WTC11 (cell line): ENCODE measurements at regions not wholly inside any gene's neighbourhood (a gene's known extent, or its start where the extent isn't known, plus 50 kb on each side); places are given as distances from the start of the nearest gene placed in this dataset.

Source experiments
- ATAC-seq: fragments of 200-7000 bp; cut with Tn5 transposase; 2 replicates; pipeline ENCODE4 v1.10.0; 2021; ENCODE audit warnings: mild to moderate bottlenecking, moderate library complexity
- CTCF ChIA-PET: fragments of 300-600 bp; sonication (Branson Sonifier 250); formaldehyde crosslinking; loops from one replicate; lab custom pipeline; 2021; ENCODE audit warnings: antibody characterized with exemption; lab: Charles Lee
- POLR2A ChIA-PET: fragments of 350-600 bp; sonication (Branson Sonifier 250); formaldehyde crosslinking; loops from one replicate; lab custom pipeline; 2021; ENCODE audit warnings: antibody characterized with exemption; lab: Charles Lee
- DNase-seq: peaks from one replicate; pipeline ENCODE4 v3.0.0; 2021; ENCODE audit warnings: low spot score
- H3K27ac Mint-ChIP-seq: 2 replicates; pipeline ENCODE4 v1.8.0; 2021; ENCODE audit warnings: mixed read lengths
- H3K27me3 Mint-ChIP-seq: 2 replicates; pipeline ENCODE4 v1.8.0; 2021; ENCODE audit warnings: low read depth, mild to moderate bottlenecking, moderate library complexity, mixed read lengths
- H3K36me3 Mint-ChIP-seq: 2 replicates; pipeline ENCODE4 v1.8.0; 2021; ENCODE audit warnings: mixed read lengths
- H3K4me1 Mint-ChIP-seq: 2 replicates; pipeline ENCODE4 v1.8.0; 2022; ENCODE audit warnings: mixed read lengths
- H3K4me3 Mint-ChIP-seq: 2 replicates; pipeline ENCODE4 v1.8.0; 2021; ENCODE audit warnings: mild to moderate bottlenecking, moderate library complexity, mixed read lengths
- H3K9me3 Mint-ChIP-seq: 2 replicates; pipeline ENCODE4 v1.8.0; 2021; ENCODE audit warnings: mixed read lengths
- IRF2 ChIP-seq: sonication (generic); formaldehyde crosslinking; IDR thresholded peaks from 2 replicates; pipeline ENCODE4 v1.8.0; 2022; ENCODE audit warnings: low read depth, missing genetic modification reagents, borderline replicate concordance
- MXD4 ChIP-seq: fragments of 250-450 bp; sonication (Bioruptor Pico); IDR thresholded peaks from 2 replicates; pipeline ENCODE4 v1.8.0; 2021; ENCODE audit warnings: mild to moderate bottlenecking, moderate library complexity, borderline replicate concordance
- NR2C2 ChIP-seq: sonication (generic); formaldehyde crosslinking; IDR thresholded peaks from 2 replicates; pipeline ENCODE4 v1.8.0; 2022; ENCODE audit warnings: mild to moderate bottlenecking, missing genetic modification reagents
- NR3C1 ChIP-seq: sonication (generic); formaldehyde crosslinking; conservative IDR thresholded peaks from 2 replicates; pipeline ENCODE4 v1.8.1; 2023; ENCODE audit warnings: low read depth, mild to moderate bottlenecking, missing genetic modification reagents
- OVOL2 ChIP-seq: fragments of 250-450 bp; sonication (Bioruptor Pico); IDR thresholded peaks from 2 replicates; pipeline ENCODE4 v1.9.0; 2021; ENCODE audit warnings: mild to moderate bottlenecking, borderline replicate concordance
- SOX15 ChIP-seq: fragments of 250-450 bp; sonication (Bioruptor Pico); IDR thresholded peaks from 2 replicates; pipeline ENCODE4 v1.9.0; 2021; ENCODE audit warnings: mild to moderate bottlenecking
- TCF7 ChIP-seq: sonication (generic); formaldehyde crosslinking; IDR thresholded peaks from 2 replicates; pipeline ENCODE4 v1.8.0; 2022; ENCODE audit warnings: mild to moderate bottlenecking, low read depth, missing genetic modification reagents, moderate library complexity
- TP53 ChIP-seq: sonication (generic); formaldehyde crosslinking; IDR thresholded peaks from 2 replicates; pipeline ENCODE4 v1.8.1; 2023; ENCODE audit warnings: mild to moderate bottlenecking, missing genetic modification reagents
- ZBTB21 ChIP-seq: sonication (generic); formaldehyde crosslinking; IDR thresholded peaks from 2 replicates; pipeline ENCODE4 v1.8.1; 2023; ENCODE audit warnings: mild to moderate bottlenecking, missing genetic modification reagents, borderline replicate concordance
- ZNF121 ChIP-seq: sonication (generic); formaldehyde crosslinking; IDR thresholded peaks from 2 replicates; pipeline ENCODE4 v1.8.0; 2023; ENCODE audit warnings: missing genetic modification reagents
- ZNF138 ChIP-seq: sonication (generic); formaldehyde crosslinking; conservative IDR thresholded peaks from 2 replicates; pipeline ENCODE4 v1.8.1; 2022; ENCODE audit warnings: mild to moderate bottlenecking, moderate library complexity, missing genetic modification reagents
- ZNF232 ChIP-seq: sonication (generic); formaldehyde crosslinking; IDR thresholded peaks from 2 replicates; pipeline ENCODE4 v1.8.0; 2022; ENCODE audit warnings: mild to moderate bottlenecking, missing genetic modification reagents
- ZNF423 ChIP-seq: fragments of 250-450 bp; sonication (Bioruptor Pico); IDR thresholded peaks from 2 replicates; pipeline ENCODE4 v2.1.2; 2022; ENCODE audit warnings: mild to moderate bottlenecking, moderate library complexity
- TF ChIP-seq, protein P1 (sequence below): sonication (generic); formaldehyde crosslinking; IDR thresholded peaks from 2 replicates; pipeline ENCODE4 v1.8.1; 2022; ENCODE audit warnings: mild to moderate bottlenecking, moderate library complexity, missing genetic modification reagents
- TF ChIP-seq, protein P2 (sequence below): sonication (generic); formaldehyde crosslinking; IDR thresholded peaks from 2 replicates; pipeline ENCODE4 v1.8.1; 2022; ENCODE audit warnings: low read depth, missing genetic modification reagents, borderline replicate concordance
- TF ChIP-seq, protein P3 (sequence below): sonication (generic); formaldehyde crosslinking; IDR thresholded peaks from 2 replicates; pipeline ENCODE4 v1.8.1; 2022; ENCODE audit warnings: missing genetic modification reagents, borderline replicate concordance
- TF ChIP-seq, protein P4 (sequence below): fragments of 250-450 bp; sonication (Bioruptor Pico); IDR thresholded peaks from 2 replicates; pipeline ENCODE4 v1.9.0; 2021; ENCODE audit warnings: mild to moderate bottlenecking
- TF ChIP-seq, protein P5 (sequence below): sonication (generic); formaldehyde crosslinking; conservative IDR thresholded peaks from 2 replicates; pipeline ENCODE4 v1.8.1; 2022; ENCODE audit warnings: mild to moderate bottlenecking, missing genetic modification reagents
- TF ChIP-seq, protein P6 (sequence below): fragments of 250-450 bp; sonication (Bioruptor Pico); conservative IDR thresholded peaks from 2 replicates; pipeline ENCODE4 v1.9.0; 2021; ENCODE audit warnings: mild to moderate bottlenecking
- TF ChIP-seq, protein P7 (sequence below): sonication (generic); formaldehyde crosslinking; IDR thresholded peaks from 2 replicates; pipeline ENCODE4 v1.8.0; 2022; ENCODE audit warnings: mild to moderate bottlenecking, missing genetic modification reagents

DNA sequence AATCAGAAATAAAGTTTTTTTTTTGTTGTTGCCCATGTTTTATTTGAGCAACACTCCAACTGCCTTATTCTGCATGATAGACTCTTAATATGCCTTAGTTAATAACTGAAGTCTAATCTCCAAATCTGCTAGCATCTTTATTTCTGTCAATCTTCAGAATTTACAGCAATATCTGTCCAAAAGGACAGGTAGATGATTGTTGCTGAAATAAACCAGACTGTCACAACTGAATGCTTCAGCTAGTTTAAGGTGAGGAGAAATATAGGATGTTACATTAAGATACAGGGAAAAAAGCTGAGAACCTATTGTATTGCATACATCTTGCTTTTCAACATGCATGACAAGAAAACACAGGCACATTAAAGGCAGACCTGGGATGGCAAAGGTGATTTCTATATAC is 204.3 kb downstream of the SLITRK1 start:
- H3K27me3 Mint-ChIP-seq: no peaks in the 10 kb centered on the region
- TF ChIP-seq TP53 (CRISPR knock-in tag) (no peak), NR3C1 (no peak), ZBTB21 (CRISPR knock-in tag) (no peak), ZNF121 (CRISPR knock-in tag) (no peak), OVOL2 (CRISPR knock-in tag) (no peak), NR2C2 (CRISPR knock-in tag) (no peak), ZNF423 (no peak), MXD4 (no peak), IRF2 (no peak), TCF7 (CRISPR knock-in tag) (no peak), ZNF138 (CRISPR knock-in tag) (no peak), SOX15 (CRISPR knock-in tag) (no peak), ZNF232 (CRISPR knock-in tag) (no peak)
- TF ChIP-seq, protein P1, sequence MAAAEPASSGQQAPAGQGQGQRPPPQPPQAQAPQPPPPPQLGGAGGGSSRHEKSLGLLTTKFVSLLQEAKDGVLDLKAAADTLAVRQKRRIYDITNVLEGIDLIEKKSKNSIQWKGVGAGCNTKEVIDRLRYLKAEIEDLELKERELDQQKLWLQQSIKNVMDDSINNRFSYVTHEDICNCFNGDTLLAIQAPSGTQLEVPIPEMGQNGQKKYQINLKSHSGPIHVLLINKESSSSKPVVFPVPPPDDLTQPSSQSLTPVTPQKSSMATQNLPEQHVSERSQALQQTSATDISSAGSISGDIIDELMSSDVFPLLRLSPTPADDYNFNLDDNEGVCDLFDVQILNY (CRISPR knock-in tag): no peak
- TF ChIP-seq, protein P2, sequence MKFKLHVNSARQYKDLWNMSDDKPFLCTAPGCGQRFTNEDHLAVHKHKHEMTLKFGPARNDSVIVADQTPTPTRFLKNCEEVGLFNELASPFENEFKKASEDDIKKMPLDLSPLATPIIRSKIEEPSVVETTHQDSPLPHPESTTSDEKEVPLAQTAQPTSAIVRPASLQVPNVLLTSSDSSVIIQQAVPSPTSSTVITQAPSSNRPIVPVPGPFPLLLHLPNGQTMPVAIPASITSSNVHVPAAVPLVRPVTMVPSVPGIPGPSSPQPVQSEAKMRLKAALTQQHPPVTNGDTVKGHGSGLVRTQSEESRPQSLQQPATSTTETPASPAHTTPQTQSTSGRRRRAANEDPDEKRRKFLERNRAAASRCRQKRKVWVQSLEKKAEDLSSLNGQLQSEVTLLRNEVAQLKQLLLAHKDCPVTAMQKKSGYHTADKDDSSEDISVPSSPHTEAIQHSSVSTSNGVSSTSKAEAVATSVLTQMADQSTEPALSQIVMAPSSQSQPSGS (CRISPR knock-in tag): no peak
- TF ChIP-seq, protein P3, sequence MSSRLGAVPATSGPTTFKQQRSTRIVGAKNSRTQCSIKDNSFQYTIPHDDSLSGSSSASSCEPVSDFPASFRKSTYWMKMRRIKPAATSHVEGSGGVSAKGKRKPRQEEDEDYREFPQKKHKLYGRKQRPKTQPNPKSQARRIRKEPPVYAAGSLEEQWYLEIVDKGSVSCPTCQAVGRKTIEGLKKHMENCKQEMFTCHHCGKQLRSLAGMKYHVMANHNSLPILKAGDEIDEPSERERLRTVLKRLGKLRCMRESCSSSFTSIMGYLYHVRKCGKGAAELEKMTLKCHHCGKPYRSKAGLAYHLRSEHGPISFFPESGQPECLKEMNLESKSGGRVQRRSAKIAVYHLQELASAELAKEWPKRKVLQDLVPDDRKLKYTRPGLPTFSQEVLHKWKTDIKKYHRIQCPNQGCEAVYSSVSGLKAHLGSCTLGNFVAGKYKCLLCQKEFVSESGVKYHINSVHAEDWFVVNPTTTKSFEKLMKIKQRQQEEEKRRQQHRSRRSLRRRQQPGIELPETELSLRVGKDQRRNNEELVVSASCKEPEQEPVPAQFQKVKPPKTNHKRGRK: no peak
- TF ChIP-seq, protein P4, sequence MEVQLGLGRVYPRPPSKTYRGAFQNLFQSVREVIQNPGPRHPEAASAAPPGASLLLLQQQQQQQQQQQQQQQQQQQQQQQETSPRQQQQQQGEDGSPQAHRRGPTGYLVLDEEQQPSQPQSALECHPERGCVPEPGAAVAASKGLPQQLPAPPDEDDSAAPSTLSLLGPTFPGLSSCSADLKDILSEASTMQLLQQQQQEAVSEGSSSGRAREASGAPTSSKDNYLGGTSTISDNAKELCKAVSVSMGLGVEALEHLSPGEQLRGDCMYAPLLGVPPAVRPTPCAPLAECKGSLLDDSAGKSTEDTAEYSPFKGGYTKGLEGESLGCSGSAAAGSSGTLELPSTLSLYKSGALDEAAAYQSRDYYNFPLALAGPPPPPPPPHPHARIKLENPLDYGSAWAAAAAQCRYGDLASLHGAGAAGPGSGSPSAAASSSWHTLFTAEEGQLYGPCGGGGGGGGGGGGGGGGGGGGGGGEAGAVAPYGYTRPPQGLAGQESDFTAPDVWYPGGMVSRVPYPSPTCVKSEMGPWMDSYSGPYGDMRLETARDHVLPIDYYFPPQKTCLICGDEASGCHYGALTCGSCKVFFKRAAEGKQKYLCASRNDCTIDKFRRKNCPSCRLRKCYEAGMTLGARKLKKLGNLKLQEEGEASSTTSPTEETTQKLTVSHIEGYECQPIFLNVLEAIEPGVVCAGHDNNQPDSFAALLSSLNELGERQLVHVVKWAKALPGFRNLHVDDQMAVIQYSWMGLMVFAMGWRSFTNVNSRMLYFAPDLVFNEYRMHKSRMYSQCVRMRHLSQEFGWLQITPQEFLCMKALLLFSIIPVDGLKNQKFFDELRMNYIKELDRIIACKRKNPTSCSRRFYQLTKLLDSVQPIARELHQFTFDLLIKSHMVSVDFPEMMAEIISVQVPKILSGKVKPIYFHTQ (CRISPR knock-in tag): no peak
- TF ChIP-seq, protein P5, sequence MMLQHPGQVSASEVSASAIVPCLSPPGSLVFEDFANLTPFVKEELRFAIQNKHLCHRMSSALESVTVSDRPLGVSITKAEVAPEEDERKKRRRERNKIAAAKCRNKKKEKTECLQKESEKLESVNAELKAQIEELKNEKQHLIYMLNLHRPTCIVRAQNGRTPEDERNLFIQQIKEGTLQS (CRISPR knock-in tag): no peak
- TF ChIP-seq, protein P6, sequence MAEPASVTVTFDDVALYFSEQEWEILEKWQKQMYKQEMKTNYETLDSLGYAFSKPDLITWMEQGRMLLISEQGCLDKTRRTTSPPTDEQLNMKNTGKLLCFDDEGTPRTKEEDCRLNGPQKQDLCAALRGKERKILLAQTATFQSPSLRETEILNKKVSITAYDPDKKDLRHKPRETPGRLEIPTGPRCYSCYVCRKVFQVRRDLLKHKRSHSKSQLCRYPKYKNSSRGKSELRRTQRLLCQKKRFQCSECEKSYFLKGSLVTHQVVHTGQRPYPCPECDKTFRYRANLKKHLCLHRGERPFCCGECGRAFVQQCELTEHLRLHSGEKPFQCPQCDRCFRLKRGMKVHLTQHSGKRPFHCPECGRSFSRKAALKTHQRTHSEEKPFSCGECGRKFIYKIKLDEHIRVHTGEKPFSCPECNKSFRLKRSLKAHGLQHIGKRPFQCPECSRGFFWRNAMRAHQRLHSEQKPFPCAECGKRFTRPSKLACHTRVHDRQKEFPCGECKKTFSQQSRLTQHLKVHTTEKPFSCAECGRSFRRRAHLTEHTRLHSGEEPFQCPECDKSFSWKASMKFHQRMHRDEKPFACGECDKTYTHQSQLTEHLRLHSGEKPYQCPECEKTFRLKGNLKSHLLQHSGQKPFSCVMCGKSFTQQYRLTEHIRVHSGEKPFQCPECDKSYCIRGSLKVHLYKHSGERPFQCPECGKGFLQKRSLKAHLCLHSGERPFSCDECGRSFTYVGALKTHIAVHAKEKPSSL: no peak
- TF ChIP-seq, protein P7, sequence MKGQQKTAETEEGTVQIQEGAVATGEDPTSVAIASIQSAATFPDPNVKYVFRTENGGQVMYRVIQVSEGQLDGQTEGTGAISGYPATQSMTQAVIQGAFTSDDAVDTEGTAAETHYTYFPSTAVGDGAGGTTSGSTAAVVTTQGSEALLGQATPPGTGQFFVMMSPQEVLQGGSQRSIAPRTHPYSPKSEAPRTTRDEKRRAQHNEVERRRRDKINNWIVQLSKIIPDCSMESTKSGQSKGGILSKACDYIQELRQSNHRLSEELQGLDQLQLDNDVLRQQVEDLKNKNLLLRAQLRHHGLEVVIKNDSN (CRISPR knock-in tag): no peak
- no peak overlapping the region for H3K4me3 Mint-ChIP-seq
- H3K4me1 Mint-ChIP-seq: peaks cover 3% of the 10 kb centered on the region; the same call in 1 of the 2 replicates
- POLR2A ChIA-PET: no interaction called here
- H3K36me3 Mint-ChIP-seq: no peaks in the 10 kb centered on the region
- CTCF ChIA-PET: no interaction called here
- ATAC-seq: no peak
- no peak overlapping the region for H3K27ac Mint-ChIP-seq
- H3K9me3 Mint-ChIP-seq: no peaks in the 10 kb centered on the region
- DNase-seq: no peak
